HG03565 (cell line): ENCODE measurements at regions not wholly inside any gene's neighbourhood (a gene's known extent, or its start where the extent isn't known, plus 50 kb on each side); places are given as distances from the start of the nearest gene placed in this dataset.

Source experiments
- ATAC-seq: cut with Tn5 transposase; IDR thresholded peaks from one replicate; pipeline ENCODE4 v1.9.1; 2021; ENCODE audit warnings: mild to moderate bottlenecking, moderate library complexity; ENCODE audit not compliant: unreplicated experiment

DNA sequence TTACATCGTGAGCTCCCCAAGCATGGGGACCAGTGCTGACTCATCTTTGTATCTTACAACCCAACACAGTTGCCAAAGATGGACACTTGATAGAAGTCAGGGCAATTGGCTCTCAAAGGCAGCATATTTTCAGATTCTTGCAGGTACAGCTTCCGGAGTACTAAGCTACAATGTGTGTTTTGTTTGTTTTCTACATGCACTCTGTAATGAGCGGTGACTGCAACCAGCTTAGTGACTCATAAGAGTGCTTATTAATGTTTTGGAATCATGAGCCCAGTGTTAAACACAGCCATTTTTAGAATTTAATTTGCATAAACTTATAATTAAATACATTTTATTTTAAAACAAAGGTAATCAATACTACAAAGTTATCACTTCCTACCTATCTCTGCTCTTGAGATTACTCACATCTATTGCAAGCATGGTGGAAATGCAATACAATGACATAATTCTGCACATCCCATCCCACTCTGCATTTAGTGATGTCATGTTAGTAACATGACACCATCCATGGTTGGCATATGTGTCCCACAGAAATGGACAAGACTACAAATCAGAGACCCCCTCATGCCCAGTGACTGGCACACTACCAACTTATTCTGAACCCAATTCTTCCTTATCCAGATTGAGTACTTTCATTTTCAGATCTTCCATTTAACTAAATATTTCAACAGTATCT is 399.8 kb upstream of the ST6GAL2 start:
- no peak for ATAC-seq

DNA sequence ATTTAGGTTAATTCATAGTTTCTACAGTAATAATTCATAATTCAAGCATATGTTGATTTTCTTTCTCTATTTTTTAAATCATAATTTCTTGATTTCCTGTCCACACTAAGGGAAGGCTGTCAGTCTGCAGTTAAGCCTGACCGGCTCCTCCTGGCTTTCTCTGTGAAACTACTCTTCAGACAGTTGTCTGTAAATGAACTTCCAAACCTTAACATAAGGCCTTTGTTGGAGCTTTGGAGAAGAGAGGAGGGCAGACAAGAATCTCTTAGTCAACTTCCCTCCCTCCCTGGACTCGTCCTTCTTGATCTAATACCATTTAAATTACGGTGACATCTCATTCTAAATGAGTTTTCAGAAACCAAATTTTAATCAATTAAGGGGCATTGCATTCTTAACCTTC is 404.1 kb upstream of the ST6GAL2 start:
- no peak for ATAC-seq

DNA sequence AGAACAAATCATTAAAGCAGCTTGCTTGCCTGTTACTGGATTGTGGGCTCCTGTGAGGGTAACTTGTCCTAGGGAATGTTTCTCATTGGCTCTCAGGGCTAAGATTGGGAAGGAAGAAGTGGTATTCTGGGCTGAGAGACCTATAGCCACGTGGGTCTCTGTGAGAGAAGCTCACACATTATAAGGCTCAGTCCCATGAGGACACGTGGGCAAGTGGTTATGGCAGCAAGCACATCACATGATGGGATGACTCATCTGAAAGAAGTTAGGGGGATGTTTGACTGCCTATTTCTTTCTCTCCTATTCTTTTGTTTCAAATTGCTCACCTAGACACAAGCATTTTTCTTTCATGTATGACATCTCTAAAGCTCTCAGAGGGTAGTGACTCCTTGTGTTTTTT is 418.0 kb upstream of the ST6GAL2 start:
- no peak for ATAC-seq

DNA sequence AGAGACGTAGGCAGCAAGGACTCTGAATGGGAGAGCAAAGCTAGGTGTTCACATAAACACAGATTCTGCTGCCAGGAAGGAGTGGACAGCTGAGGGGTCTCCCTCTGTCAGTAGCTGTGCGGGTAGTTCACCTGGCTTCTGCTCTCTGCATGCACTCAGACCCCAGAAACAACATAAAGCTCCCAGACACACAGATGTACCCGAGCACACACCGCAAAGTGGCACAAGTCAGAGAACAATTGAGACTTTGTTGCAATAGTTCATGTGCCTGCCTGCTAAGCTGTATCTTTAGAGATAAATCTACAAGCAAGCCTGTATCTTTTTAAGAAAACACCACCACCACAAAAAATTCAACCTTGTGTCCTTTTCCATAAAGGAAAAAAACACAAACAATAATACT is 420.0 kb upstream of the ST6GAL2 start:
- no peak for ATAC-seq

DNA sequence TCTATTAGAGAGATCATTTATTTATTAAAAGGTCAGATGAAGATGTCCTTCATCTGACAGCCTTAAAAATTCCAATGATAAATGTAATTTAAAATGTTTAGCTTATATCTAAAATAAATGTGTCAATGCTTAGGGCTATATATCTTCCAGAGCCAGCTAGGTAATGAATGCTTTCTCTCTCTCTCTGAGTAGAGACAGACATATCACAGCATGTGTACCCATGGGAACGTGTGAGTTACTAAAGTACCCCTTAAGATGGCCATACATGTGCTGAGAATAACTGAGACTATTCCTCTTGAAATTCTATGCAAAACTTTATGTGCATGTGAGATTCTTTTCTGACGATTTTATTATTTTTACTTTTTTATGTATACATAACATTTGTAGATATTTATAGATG is 420.9 kb upstream of the ST6GAL2 start:
- no peak for ATAC-seq

DNA sequence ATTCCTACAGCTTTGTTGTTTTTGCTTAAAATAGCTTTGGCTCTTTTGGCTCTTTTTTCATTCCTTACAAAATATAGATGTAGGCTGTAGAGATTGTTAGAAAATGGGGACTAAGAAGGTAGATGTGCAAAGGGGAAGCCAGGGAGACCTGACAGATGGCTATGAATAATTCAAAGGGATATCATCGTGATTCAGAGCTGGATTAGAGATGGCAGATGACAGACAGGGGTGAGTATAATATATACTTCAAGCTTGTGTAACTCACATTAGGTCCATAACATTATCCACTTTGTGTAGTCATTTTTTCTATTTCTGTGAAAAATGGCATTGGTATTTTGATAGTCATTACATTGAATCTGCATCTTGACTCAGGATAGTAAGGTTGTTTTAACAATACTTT is 422.9 kb upstream of the ST6GAL2 start:
- no peak for ATAC-seq

DNA sequence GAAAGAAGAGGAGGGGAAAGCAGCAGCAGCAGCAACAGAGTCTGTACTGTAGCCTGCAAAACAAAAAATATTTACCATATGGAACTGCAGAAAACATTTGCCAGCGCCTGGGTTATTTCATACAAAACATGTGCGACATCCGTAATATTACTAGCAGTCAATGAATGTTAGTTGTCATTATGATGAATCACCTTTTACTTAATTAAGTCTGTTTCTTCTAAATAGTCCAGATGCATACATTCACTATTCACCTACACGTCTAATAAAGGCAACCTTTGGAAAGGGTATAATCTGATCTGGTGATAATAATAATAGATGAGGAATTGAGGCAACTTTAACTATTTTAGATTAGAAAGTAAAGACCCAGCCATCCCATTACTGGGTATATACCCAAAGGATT is 426.3 kb upstream of the ST6GAL2 start:
- ATAC-seq: no peak

DNA sequence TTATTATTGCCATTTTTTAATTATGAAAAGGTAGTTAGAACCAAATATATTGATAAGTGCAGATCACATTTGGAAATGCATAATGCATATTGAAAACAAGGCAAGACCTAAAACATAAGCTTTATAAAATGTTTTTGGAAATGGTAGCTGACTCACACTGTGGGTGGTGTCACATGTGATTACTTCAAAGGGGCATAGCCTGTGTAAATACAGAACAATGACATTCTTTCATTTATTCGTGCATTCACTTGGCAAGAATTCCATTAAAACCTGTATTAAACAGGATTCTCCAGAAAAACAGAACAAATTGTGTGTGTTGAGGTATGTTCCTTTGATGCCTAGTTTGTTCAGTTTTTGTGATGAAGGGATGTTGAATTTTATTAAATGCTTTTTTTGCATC is 427.3 kb upstream of the ST6GAL2 start:
- ATAC-seq: no peak

DNA sequence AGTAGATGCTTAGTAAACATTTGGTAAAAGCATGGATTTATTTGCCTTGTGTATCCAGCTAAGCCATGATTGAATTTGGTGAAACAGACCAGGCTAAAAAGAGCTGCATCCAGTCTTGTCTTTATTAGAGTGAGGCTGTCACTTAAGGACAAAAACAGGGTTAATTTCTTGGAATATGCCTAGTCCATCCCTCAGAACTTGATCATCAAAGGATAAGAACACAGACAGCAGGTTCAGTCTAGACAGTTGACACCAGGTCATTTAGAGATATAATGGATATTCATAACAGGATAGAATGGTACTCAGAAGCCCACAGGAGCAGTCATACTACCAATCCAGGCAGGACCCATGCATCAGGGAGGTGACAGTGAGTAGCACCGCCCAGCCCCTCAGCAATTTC is 434.9 kb upstream of the ST6GAL2 start:
- ATAC-seq: no peak

DNA sequence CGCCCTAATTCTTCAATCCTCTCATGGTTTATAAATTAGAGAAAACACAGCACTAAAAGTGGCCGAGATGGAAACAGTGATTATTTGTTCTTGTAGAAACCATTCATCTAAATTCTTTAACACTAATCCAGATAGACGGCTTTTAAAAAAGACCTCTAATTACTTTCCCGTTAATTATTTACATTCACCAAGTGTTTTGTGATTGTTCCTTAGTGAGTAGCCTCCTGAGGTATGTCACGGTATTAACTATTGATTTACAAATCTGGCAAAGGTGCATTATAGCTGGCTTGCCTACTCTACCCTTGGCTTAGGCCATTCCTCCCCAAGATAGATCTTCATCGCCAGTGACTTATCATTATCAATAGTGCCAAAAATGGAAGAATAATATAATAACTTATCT is 436.4 kb upstream of the ST6GAL2 start:
- ATAC-seq: no peak

DNA sequence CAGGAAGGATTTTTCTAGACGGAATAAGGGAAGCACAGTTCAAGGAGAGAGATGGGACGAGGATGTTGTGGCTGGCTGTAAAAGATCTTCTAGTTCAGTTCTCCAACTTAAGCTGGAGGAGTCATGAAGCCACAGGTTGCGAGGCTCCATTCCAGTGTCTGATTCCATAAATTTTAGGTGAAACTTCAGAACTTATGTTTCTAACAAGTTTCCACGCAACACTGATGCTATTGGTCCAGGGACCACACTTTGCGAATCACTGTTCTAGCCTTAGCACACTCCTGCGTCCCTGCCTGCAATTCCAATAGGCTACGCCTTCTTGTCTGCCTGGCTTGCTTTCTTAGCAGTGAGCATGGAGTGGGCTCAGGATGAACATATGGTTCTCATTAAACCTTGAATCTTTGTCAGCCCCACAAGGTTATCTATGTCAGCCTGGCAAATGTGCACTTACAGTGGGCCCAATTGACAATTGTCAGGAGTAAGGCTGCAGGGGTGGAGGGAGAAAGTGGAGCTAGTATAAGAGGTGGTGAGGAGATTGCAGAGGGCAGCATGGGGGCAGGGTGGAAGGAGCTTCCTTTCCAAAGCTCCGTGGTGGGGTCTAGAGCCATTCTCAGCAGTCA is 438.1 kb upstream of the ST6GAL2 start:
- ATAC-seq: no peak

DNA sequence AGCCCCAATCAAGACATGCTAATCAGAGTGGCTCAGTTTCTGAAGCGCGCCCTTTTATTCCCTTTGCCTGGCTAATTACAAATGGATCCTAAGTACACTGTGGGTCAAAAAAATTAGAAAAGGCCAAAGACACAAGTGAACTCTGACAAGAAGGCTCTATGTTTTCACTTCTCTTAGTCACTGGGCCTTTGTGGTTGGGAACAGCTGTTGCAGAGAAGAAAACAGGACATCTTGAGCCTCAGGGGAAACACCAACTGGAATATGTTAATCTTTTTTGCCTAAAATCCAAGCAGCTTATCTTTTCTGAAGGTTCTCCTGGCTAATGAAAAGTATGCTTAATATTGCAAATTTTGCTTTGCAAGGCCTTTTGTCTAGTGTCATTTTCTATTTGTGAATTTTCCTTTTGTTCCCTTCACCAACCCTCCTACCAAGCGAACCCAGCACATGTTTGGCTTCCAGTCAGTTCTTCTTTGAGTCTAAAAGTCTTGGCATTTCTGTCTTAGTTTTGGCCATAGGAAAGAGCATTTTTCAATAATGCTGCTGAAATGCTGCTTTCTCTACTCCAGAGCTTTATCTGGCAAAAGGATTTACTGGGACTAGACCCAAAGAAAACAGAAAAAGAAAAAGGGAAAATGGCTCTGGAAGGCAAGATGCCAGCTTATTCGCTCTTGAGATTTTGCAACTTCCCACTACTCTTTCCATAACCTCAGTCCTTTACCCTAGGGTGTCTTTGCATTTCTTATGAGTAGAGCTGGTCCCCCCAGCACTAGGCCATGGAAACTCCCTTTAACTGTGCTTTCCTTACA is 440.2 kb upstream of the ST6GAL2 start:
- ATAC-seq: no peak

DNA sequence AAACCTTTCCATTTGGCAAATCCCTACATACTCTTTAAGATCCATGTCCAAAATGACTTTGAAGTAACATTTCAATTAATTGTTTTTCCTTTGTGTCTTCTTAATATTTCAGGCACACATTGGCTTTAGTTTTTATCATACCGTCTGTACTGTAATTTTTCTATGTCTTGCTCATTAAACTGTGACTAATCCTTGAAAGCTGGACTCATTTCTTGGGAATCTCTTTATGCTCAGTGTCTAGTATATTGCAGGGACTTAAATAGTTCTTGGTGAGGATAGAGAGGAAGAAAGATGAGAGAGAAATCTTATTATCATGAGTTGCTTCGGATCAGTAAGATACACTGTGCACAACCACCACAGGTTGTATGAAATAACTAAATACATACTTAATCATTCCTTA is 448.3 kb upstream of the ST6GAL2 start:
- ATAC-seq: no peak

DNA sequence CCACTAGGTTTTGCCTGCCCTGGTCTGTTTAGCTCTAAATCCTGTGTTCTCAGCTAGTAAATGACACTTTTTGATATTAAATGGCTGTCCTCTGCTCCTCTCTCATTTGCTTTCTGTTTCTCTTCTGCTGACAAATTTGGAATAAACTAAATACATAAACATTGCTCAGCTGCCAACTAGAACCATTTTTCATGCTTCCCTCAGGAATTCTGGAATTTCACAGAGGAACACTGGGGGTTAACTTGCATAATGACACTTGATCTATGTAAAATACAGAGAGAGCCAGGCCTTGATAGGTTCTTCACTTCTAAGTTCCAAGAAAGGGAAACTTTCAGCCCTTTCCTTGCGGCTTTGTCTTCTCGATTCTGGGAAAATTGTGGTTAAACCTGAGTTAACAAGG is 450.6 kb upstream of the ST6GAL2 start:
- ATAC-seq: no peak

DNA sequence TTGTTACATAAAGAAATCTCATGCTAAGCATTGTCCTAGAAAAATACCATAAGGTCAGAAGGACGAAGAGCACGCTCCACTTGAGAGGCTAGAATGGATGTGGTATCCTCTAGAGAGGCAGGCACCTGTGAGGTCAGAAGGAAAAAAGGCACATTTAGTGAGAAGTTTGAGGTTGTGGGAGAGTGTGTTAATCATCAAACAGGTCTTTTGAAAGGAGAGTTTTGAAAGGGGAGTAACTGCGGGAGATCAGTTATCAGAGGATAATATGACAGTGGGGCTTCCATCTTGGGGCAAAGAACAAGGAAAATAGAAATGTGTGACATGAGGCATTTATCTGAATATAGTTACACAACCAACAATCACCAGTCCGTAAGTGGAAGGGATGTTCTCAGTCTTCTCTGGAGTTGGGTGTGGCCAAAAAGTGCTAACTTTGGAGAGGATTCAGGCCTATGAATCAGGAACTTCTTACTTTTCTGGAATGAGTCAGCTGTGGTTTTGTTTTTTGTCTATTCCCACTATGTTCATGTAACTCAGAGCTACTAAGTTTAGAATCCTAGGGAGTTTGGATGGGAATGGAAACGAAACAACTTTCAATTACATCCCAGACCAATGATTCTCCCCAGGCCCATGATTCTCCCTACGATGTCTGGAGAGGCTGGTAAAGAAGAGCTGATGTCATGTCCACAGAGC is 451.4 kb upstream of the ST6GAL2 start:
- ATAC-seq: no peak

DNA sequence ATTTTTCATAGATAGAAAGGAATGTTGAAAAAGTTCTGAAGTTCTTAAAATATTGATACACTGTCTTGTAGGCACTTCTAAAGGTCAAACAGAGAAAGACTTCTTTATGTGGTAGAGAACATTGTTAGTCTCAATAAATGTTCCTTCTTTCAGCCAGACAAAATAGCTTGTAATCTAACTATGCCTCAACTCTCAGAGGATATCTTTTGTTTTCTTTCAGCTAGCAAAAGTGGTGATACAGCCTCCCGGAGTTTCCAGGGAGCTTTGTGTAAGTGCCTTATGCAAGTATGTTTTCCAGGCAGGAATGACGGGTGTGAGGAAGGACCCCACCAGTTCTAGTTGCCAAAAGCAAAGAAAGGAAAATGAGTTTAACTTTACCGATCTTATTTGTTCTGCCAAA is 452.1 kb upstream of the ST6GAL2 start:
- ATAC-seq: no peak

DNA sequence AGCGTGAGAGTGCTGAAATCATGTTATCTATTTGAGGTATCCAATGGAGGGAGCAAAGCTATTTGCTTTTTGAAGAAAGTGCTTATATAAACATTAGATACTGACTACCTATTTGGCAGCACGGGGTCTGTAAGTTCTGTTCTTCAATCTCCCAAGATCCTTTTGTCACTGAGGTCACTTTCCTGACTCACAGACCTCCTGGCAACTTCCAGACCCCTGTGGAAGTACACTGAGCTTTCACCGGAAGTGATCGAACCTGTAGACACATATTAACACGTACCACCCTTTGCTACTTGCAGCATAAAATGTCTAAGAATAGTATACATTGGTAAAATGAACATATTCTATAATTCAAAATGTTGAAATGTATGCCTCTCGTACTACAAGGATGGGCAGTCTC is 452.6 kb upstream of the ST6GAL2 start:
- ATAC-seq: no peak

DNA sequence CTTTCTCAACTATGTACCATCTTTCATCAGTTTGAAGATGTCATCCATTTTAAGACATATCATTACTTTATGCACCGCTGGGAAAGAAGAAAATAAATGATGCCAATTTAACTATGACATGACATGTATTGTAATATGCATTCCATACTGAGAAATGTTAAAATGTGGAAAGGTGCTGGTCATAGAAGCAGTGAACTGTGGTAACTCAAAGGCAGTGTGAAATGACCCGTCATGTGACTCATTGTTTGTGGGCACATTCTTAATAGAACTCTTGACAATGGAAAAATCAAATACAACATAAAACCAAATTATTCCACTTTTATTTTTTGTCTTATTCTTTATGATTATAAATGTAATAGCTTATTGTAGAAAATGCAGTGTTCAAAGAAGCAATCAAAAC is 455.0 kb upstream of the ST6GAL2 start:
- no peak for ATAC-seq

DNA sequence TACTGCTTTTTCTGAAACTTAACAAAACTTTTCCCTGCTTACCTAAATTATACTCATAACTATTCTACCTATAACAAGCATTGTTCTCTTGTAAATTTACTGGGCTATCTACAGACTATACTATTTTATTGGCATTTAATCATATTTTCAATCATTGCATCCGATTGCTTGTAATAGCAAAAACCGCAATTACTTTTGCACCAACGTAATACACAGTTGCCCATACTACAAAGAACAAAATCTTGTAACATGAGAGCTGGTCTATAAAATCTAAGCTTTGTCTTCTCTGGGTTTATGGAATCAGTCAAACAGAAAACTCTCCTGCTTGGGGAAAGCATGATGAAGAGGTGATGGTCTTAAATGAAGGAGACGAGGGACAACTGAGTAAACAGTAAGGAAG is 463.4 kb upstream of the ST6GAL2 start:
- no peak for ATAC-seq

DNA sequence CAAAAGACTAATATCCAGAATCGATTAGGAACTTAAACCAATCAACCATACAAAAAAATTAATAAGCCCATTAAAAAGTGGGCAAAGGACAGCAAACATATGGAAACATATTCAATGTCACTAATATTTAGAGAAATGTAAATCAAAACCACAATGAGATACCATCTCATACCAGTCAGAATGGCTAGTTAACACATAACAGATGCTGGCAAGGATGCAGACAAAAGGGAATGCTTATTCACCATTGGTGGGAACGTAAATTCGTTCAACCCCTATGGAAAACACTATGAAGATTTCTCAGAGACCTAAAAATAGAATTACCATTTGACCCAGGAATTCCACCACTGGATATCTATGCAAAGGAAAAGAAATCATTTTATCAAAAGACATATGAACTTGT is 468.2 kb upstream of the ST6GAL2 start:
- ATAC-seq: no peak

DNA sequence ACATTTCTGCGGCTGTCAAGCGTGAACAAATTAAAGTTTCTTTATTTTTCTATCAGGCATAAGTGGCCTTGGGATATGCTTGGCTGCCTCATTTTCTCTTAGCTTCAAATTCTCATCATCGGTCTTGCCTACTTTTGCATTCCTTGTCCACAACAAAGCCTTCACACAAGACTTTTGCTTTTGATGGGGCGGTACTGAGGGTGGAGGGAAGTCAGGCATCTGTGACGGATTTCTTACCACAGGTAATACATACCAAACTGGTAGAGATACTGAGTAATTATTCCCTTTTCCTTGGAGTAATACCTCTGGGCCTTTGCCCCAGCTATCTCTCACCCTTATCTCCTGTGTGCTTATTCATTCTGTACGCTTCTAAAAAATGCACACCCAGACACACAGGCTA is 468.3 kb upstream of the RGPD4 start:
- ATAC-seq: no peak

DNA sequence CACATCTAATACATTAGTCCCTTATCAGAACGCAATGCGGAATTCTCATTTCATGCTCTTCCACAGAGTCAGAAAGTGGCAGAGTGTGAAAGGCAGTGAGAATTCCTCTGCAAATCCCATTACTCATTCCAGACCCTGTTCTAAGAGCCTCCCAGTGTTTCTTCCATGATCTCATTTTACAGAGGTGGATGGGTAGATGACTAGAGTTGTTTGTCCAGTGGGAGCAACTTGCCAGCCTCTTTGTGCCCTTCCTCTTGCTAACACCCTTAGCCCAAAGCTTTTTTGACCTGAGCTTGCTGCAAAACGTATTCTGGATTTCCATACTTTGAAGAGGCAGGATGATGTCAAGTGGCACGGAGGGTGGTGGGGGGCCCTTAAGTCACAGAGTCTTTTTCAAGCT is 467.7 kb upstream of the RGPD4 start:
- no peak for ATAC-seq
